Iris pigment epithelial cell (primary cell): ENCODE measurements at regions not wholly inside any gene's neighbourhood (a gene's known extent, or its start where the extent isn't known, plus 50 kb on each side); places are given as distances from the start of the nearest gene placed in this dataset.
A peak's percentile ranks its signal among the peaks of the same experiment; 100 is the strongest.
"Not testable (repeated sequence)": the region's sequence is repeated elsewhere in the genome, so short reads cannot be mapped to it uniquely, and the experiment has no call there.

Source experiments
- DNase-seq: peaks from one replicate; pipeline ENCODE4 v3.0.0-alpha.2; 2011; ENCODE audit warnings: low read depth

DNA sequence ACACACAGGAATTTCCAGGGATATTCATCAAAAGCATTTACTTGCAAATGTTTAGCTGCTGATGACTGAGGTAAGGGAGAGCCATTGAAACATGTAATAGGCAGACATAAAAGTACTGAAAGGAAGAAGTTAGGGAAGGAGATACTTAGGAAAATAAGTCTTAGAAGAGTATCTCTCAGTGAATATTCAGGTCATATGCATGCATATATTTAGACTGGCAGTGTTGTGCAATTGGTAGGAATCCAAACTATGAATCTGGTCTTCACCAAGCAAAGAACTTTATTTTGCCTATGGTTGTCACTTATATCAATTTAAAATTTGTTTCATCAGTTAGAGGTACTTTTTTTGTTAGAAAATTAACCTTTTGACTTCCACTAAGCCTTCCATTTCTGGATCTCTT, 1490.7 kb downstream of the SUCLG1 start:
- DNase-seq: peak; percentile 50

DNA sequence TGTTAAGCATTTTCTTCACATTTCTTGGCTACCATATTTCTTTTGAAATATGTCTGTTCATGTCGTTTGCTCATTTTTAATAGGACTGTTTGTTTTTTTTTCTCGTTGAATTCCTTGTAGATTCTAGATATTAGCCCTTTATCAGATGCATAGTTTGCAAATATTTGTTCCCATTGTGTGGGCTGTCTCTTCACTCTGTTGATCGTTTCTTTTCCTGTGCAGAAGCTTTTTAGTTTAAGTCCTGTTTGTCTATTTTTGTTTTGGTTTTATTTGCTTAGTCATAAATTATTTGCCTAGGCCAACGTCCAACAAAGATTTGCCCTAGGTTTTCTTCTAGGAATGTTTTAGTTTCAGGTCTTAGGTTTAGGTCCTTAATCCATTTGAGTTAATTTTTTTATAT, 1494.7 kb downstream of the SUCLG1 start:
- DNase-seq: no peak

DNA sequence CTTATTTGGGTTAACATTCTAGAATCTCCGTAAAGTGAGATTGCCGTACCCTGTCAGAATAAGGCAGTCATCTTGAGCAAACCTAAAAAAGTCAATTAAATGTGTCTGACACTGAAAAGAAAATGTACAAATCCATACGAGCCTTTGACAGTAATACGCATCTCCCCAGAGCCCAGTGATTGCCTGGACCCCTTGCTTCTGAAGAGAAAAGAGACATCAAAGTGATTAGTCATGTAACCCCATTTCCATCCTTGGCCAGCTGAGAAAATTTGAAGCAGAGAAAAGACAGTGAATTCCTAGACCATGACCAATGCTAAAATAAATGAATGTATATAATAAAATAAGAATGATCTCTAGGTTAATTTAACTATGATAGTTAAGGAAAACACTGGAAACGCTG, 1499.4 kb downstream of the SUCLG1 start:
- DNase-seq: peak; percentile 2

DNA sequence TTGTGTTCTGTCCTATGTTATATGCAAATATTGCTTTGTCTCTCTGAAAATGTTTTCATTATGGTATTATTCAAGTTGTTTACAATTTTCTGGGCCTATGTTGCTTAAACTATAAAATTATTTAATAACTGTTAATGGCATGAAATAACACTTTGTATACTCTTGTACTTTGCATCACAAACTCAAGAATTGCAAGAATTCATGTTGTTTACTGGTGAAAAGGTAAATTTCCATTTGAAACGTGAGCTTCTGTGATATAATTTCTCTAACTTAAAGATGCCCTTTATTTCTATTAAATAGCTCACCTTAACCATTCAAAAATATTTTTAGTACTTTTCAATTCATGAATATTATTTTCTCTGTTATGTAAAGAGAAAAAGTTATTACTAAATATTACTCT, 1504.2 kb downstream of the SUCLG1 start:
- no peak for DNase-seq

DNA sequence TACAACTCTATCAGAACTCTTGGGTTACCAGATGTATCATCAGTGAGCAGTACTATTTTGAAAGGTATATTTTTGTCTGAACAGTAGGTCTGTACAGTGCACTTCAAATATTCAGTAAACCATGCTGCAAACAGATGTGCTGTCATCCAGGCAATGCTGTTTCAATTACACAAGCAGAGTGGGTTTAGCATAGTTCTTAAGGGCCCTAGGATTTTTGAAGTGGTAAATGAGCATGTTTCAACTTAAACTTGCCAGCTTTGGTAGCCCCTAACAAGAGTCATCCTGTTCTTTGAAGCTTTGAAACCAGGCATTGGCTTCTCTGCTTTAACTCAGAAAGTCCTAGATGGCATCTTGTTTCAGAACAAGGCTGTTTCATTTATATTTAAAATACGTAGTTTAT, 1519.9 kb downstream of the SUCLG1 start:
- no peak for DNase-seq

DNA sequence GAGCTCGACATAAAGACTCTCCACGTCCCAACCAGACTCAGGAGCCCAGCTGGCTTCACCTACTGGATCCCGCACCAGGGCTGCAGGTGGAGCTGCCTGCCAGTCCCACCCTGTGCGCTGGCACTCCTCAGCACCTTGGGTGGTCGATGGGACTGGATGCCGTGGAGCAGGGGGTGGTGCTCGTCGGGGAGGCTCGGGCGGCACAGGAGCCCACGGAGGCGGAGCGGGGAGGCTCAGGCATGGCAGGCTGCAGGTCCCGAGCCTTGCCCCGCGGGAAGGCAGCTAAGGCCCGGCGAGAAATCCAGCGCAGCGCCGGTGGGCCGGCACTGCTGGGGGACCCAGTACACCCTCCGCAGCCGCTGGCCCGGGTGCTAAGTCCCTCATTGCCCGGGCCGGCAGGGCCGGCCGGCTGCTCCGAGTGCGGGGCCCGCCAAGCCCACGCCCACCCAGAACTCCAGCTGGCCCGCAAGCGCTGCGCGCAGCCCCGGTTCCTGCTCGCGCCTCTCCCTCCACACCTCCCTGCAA, 1520.7 kb downstream of the SUCLG1 start:
- DNase-seq: not testable (repeated sequence)

DNA sequence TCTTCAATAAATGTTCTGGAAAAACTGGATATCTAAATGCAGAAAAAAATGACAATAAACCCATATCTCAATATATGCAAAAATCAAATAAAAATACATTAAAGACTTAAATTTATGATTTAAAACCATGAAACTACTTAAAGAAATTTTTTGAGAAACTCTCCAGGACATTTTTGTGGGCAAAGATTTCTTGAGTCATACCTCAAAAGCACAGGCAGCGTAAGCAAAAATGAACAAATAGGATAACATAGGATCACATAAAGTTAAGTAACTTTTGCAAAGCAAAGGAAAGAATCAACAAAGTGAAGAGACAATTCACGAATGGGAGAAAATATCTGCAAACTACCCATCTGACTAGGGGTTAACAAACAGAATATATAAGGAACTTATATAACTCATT, 1545.5 kb downstream of the SUCLG1 start:
- peak; percentile 3 for DNase-seq

DNA sequence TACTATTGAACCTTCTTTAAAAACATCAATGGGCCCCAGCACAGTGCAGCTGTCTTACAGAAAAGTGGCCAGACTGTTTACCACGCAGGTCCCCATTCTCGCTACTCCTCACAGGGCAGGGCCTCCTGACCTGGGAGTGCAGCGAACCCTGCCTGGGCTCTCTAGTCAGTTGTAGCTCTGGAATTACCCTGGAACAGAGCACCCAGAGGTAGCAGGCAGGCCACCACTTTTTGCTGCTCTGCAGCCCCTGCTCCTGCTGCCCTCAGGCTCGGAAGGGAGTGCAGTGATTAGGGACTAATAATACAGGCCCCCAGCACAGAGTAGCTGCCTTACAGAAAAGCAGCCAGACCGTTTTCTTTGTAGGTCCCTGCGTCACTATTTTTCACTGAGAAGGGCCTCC, 1563.0 kb downstream of the SUCLG1 start:
- DNase-seq: no peak

DNA sequence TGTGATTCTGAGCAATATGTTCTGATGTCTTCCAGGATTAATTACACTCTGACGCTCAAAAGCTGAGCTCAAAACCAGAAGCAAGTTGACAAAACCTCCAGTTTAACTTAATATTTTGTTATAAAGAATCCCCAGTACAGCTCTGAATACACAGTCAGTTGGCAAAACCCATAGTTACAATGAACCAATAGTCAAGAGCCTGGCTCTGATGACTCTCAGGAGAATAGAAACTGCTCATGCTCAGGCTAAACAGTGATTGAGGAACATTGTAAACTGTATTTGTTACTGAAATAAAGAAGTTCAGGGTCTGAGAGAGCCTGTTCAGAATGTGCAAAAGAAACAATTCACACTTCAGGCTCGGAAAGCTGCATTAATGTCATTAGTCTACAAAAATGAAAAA, 1565.9 kb downstream of the SUCLG1 start:
- DNase-seq: no peak

DNA sequence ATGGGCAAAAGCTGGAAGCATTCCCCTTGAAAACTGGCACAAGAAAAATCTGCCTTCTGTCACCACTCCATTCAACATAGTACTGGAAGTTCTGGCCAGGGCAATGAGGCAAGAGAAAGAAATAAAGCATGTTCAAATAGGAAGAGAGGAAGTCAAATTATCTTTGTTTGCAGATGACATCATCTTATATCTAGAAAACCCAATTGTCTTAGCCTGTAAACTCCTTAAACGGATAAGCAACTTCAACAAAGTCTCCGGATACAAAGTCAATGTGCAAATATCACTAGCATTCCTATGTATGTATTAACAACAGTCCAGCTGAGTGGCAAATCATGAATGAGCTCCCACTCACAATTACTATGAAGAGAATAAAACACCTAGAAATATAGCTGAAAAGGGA, 1579.3 kb downstream of the SUCLG1 start:
- DNase-seq: no peak

DNA sequence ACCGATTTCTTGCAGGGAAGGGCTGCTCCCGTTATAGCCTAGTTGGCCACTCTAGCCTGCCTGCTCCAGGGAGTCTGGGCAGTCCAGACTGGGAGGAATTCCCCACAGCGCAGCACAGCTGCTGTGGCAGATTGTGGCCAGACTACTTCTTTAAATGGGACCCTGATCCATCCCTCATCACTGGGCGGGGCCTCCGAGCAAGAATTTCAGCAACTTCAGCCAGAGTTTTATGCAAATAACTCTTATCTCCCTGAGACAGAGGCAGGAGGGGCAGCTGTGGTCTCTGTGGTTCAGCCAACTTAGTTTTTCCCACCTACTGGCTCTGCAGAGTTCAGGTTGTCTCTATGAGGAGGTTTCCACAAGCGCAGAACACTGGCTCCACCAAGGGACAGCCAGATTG, 1583.2 kb downstream of the SUCLG1 start:
- no peak for DNase-seq

DNA sequence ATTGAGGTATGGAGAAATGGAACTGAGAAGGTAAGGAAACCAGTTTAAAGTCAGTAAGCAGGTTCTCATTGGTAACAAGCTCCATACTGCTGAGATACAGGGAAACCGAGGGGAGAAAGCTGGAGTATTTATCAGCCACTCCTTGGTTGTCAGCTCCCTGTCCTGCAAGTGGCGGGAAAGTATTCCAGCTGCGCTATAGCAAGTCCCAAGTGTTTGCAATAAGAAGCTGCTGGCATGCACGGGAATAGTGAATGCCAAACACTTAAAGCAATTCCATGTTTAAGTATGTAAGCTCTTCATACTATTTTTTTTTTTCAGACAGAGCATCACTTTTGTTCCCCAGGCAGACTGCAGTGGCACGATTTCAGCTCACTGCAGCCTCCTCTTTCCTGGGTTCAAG, 1601.1 kb downstream of the SUCLG1 start:
- no peak for DNase-seq

DNA sequence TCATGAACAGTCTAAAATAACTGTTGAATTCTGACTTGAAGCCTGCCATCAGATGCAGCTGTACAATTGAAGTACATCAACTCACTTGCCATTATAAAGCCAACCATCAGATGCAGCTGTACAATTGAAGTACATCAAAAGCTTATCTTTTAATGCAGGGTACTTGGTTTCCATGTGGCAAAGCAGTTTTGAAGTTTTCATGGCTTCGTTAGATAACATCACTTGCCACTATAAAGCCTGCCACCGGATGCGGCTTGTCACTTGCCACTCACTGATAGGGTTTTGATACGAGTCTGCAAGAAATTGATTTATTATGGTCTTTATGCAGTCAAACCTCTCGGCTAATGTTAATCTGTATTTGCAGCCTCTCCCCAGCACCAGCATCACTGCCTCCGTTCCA, 1605.8 kb downstream of the SUCLG1 start:
- no peak for DNase-seq

DNA sequence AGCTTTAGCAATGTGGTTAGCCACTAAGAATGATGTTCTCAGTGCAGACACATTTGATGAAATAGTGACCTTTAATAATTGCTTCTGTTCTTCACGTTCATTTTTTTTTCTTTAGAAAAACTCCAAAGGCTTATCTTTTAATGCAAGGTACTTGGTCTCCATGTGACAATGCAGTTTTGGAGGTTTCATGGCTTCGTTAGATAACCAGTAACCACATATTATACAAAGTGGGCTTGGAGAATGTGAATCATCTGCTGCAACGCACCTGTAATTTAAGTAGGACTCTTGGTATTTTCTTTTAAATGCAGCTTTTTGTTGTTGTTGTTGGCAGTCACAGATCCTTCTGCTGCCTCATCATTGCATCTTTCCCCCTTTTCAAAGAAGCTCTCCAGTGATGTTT, 1606.3 kb downstream of the SUCLG1 start:
- no peak for DNase-seq

DNA sequence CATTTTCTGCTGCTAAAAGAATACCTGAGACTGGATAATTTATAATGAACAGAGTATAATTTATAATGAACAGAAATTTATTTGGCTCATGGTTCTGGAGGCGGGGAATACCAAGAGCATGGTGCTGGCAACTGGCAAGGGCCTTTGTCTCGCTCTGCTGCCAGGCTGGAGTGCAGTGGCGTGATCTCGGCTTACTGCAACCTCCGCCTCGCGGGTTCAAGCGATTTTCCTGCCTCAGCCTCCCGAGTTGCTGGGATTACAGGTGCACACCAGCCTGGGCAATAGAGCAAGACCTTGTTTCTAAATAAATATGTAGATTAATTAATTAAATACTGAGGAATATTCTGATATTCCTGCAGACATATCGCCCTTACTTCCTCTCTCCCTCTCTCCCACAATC, 1610.8 kb downstream of the SUCLG1 start:
- no peak for DNase-seq

DNA sequence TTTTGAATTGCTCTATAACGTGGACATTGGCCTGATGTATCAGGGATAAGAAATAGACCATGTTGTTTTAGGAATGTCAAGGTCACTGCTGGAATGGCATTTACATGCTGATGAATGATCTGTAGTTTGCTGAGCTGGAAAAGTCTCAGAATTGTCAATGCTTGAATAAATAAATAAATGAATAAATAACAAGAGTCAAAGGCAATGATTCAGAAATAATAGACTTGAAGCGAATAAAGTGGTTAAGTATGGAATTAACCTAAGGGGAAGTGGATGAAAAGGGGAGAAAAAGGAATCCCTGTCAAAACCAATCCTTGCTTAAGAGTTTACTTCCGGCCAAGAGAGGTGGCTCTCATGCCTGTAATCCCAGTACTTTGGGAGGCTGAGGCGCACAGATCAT, 1620.0 kb downstream of the SUCLG1 start:
- peak; percentile 19 for DNase-seq

DNA sequence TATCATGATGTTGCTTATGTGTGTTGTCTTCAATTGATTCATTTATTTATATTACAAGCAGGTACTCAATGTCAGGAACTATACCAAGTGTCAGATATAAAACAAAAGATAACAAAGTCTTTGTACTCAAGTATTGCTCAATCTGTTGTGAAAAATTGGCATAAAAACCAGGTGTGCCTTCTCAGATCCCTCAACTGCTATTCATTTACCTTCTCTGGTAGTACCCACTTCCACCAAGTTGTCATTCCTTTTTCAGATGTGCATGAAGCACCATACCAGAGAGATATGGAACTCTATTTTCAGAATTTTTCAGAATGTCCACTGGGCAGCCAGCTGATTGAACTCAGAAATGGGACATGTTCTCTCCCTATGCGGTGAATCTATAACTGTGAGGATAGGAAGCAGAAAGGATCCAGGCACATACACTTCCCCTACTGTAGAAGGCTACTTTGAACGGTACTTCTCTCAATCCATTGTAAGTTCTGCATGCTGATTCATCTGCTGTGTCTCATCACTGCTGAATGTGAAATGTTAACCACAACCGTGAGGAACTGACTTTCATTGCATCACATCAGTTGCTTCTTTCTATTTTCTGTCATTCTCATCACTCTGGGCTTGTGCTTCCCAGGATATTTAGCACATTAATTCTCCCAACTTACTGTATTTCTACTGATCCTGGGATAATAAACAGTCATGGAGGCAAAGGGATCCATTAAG, 1621.3 kb downstream of the SUCLG1 start:
- DNase-seq: peak; percentile 96

DNA sequence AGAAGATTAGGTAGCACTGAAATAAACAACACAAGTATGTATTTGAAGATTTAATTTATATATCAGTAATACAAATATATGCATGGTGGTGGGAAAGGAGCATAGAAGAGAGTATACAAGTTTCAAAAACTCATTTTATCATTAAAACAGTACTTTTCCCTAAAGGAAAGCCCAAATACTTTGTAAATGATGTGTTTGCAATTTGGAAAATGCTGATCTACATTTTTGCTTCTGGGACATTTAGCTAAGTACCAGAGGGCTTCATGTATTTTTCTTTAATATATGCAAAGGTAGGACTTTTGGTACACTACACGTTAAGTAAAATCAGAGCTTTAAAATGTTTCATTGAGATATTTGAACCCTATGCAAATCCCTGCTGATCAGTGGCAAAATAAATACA, 1624.2 kb downstream of the SUCLG1 start:
- no peak for DNase-seq

DNA sequence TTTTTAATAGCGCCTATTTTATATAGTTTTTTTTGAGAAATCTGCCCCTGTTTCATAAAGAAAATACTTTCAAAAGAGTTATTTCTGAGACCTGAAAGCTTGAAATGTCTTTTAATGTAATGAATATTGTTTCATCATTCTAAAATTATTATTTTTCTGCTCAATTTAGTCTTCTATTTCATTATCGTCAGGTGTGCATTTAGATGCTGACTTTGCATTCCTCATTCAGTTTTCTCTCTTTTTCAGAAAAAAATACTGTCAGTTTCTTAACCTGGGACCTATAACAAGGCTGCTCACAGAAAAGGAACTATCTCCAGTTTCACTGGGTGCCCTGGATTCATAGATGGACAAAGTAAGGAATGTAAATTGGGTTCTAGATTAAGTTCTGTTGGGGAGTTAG, 1631.7 kb downstream of the SUCLG1 start:
- DNase-seq: no peak

DNA sequence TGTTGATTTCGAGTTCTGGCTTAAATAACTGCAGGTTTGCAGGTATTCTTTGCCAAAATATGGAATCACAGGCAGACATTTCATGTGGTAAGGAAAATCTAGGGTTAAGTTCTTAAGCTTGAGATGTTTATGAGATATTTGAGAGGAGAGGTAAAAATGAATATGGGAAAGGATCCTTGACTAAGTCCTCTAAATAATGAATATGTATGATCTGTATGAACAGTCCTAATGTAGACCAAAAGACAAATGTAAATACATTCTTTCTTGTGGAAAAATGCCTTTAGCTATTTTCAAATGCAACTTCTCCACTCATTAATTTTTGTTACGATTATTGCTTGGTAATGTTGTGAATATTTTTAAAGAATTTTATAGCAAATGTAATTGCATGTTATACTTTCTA, 1632.6 kb downstream of the SUCLG1 start:
- no peak for DNase-seq

DNA sequence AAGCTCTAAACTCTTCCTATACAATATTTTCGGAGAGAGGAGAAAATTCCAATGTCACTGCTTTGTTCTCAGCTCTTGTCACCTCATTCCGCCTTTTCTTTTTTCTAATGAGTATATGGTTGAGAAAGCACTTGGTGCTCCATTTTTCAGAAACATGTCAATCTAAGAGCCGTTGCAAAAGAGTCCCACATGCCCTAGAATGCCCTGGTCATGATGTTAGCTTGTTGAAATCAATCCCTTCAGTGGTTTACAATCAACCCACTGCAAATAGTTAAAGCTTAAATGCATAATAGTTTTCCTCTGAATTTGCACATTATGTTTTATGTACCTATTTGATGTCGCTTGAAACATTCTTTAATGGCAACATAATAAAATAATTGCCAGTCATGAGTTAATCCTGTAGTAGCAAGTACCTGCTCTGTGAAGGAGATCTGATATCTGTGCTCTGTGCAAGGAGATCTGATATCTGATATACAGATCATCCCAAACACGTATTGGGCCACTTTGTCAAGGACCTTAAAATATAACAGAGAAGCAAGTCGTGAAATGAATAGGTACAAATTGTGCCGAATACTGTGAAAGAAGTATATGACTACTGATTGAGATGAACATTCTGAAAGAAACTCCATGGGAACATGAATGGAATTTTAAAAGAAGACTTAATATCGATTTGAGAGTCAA, 1633.5 kb downstream of the SUCLG1 start:
- no peak for DNase-seq

DNA sequence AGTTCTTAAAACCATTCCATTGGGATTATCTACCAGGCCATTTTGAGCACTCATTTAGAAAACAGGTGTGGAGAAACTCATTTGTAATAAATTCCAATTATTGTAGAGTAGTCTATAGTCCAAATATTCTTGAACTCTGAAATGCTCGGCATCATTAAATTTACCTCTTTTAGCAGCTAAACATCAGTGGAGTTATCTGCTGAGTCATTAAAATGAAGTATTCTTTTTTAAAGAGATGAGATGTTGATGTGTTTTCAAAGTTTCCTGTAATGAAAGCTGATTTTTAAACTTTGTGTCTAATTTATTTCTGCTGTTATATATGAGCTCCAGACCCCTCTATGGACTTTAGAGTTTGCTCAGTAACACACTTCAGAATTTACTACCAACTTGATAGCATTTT, 1635.2 kb downstream of the SUCLG1 start:
- no peak for DNase-seq

DNA sequence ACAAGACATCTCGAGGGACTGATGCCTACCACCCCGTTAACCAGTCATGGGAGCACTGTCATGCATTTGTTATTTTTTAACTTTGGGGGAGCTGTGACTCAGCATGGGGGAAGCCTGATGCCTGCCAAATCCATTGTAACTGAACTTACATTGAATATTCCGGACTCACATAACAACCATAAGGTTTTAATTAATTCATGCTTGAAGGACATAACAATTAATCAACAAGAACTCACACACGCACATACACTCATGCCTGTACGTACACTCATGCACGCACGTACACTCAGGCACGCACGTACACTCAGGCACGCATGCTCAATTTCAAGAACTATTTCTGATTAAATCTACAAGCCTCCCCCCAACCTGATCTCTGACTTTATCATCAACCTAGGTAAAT, 1639.1 kb downstream of the SUCLG1 start:
- DNase-seq: peak; percentile 4

DNA sequence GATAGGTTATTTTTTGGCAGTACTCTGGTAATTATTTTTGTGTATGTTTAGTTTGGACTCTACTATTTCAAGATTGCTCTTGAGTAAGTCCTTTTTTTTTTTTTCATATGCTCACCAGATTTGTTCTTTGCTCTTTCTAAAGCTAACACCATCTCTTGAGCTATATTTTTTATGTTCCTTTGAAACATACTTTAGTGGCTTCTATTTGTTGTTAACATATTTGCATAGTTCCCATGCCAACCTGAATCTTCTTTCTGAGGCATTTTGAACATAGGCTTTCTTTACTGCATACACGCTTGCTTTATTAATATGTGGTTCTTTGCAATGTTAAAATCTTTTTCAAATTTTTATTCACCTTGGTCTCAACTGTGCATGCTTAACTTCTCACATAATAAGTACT, 1644.9 kb downstream of the SUCLG1 start:
- no peak for DNase-seq
